GM19397 (cell line): ENCODE measurements at regions not wholly inside any gene's neighbourhood (a gene's known extent, or its start where the extent isn't known, plus 50 kb on each side); places are given as distances from the start of the nearest gene placed in this dataset.
"Not testable (repeated sequence)": the region's sequence is repeated elsewhere in the genome, so short reads cannot be mapped to it uniquely, and the experiment has no call there.

ENCODE experiments used
- ATAC-seq: cut with Tn5 transposase; IDR thresholded peaks from one replicate; pipeline ENCODE4 v1.9.1; 2021; ENCODE audit warnings: mild to moderate bottlenecking, moderate library complexity; ENCODE audit not compliant: unreplicated experiment

- no peak for ATAC-seq
Observed at GRCh38 chr6:141521440-141521839, 611.3 kb upstream of the GJE1 start.

GRCh38 chr6:141513830-141514229 lies 618.9 kb upstream of the GJE1 start:
- no peak for ATAC-seq

- ATAC-seq, result no peak
Observed at GRCh38 chr6:141510803-141511202, 621.9 kb upstream of the GJE1 start.

GRCh38 chr6:141506062-141506461 lies 626.7 kb upstream of the GJE1 start:
- not testable (repeated sequence) for ATAC-seq

- not testable (repeated sequence) for ATAC-seq
Observed at GRCh38 chr6:141504318-141504717, 628.4 kb upstream of the GJE1 start.

GRCh38 chr6:141501616-141502015 lies 631.1 kb upstream of the GJE1 start:
- no peak for ATAC-seq

- ATAC-seq, result no peak
Observed at GRCh38 chr6:141498977-141499376, 633.7 kb upstream of the GJE1 start.

GRCh38 chr6:141492521-141493284 lies 640.0 kb upstream of the GJE1 start:
- ATAC-seq, result no peak

- no peak for ATAC-seq
Observed at GRCh38 chr6:141491684-141492083, 641.0 kb upstream of the GJE1 start.

- ATAC-seq, result no peak
Observed at GRCh38 chr6:141490982-141491381, 641.7 kb upstream of the GJE1 start.

GRCh38 chr6:141488488-141488887 lies 644.2 kb upstream of the GJE1 start:
- ATAC-seq, result peak; percentile 43

GRCh38 chr6:141486942-141487341 lies 645.8 kb upstream of the GJE1 start:
- no peak for ATAC-seq

- peak; percentile 78 for ATAC-seq
Observed at GRCh38 chr6:141484711-141485110, 648.0 kb upstream of the GJE1 start.

GRCh38 chr6:141483598-141484061 lies 649.1 kb upstream of the GJE1 start:
- ATAC-seq, result peak; percentile 87

- ATAC-seq, result no peak
Observed at GRCh38 chr6:141482796-141483597, 649.7 kb upstream of the GJE1 start.

GRCh38 chr6:141475259-141475658 lies 657.5 kb upstream of the GJE1 start:
- ATAC-seq, result no peak

GRCh38 chr6:141472162-141472928 lies 660.4 kb upstream of the GJE1 start:
- ATAC-seq, result no peak

GRCh38 chr6:141470810-141471209 lies 661.9 kb upstream of the GJE1 start:
- no peak for ATAC-seq

GRCh38 chr6:141467881-141468280 lies 664.8 kb upstream of the GJE1 start:
- ATAC-seq, result no peak

- no peak for ATAC-seq
Observed at GRCh38 chr6:141467041-141467440, 665.7 kb upstream of the GJE1 start.

- ATAC-seq, result no peak
Observed at GRCh38 chr6:141464896-141465295, 667.8 kb upstream of the GJE1 start.
